ENCODE measurements at regions not wholly inside any gene's neighbourhood (a gene's known extent, or its start where the extent isn't known, plus 50 kb on each side); places are given as distances from the start of the nearest gene placed in this dataset.

DNA sequence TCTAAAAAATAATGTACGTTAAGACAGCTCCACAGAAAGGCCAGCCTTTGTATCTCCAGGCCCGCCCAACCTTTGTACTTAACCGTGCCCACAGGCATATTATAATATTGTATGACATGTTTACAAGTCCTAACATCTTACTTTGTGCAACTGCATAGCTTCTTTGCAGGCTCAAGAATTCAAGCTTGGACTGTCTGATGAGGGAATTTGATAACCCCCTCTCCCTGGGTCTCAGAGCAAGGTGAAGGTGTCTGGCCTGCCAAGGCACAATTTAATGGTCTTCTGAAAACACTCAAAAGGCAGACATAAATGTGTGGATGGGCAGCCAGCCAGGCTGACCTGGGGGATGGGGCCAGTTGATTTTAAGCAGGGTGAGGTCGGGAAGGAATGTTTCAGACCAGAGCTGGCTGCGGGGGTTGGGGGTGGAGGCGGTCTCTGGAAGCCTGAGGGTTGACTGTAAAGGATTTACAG lies 732.7 kb upstream of the FANCL start:
- Histone ChIP-seq H3K36me3 (no peaks in the 10 kb centered on the region), H3K27ac (no peak overlapping the region), H3K4me3 (no peak overlapping the region), H3K4me1 (no peaks in the 10 kb centered on the region), H3K27me3 (ENCODE audit: low read depth) (no peaks in the 10 kb centered on the region), H3K9me3 (no peaks in the 10 kb centered on the region)
- ATAC-seq (no peak), DNase-seq (no peak)
- intact Hi-C loops (cut with DNase I), result no loop called here
- TF ChIP-seq, protein P1, sequence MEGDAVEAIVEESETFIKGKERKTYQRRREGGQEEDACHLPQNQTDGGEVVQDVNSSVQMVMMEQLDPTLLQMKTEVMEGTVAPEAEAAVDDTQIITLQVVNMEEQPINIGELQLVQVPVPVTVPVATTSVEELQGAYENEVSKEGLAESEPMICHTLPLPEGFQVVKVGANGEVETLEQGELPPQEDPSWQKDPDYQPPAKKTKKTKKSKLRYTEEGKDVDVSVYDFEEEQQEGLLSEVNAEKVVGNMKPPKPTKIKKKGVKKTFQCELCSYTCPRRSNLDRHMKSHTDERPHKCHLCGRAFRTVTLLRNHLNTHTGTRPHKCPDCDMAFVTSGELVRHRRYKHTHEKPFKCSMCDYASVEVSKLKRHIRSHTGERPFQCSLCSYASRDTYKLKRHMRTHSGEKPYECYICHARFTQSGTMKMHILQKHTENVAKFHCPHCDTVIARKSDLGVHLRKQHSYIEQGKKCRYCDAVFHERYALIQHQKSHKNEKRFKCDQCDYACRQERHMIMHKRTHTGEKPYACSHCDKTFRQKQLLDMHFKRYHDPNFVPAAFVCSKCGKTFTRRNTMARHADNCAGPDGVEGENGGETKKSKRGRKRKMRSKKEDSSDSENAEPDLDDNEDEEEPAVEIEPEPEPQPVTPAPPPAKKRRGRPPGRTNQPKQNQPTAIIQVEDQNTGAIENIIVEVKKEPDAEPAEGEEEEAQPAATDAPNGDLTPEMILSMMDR (IDR thresholded peaks at IDR 0.05), result no peak

DNA sequence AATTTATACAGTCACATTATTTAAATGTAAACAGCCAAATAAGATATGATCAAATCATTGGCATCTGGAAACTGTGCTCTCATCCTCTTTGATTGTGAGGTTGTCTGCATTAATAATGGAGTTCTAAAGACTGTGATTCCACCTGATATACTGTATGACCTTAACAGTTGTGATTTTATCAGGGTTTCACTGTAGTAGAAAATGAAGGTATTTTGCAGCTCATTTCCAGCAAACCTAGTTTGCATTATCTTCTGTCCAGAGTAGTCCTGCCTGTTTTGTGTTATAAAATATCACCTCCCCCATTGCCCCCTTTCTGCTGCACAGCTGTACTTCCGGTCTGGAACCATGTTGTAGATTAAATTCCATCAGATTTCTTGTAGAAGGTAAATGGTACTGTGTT lies 731.6 kb upstream of the FANCL start:
- H3K4me3 ChIP-seq, result no peak overlapping the region
- DNase-seq, result no peak
- H3K27me3 ChIP-seq (ENCODE audit: low read depth), result no peaks in the 10 kb centered on the region
- TF ChIP-seq, protein P1 (IDR thresholded peaks at IDR 0.05), result no peak
- ATAC-seq, result no peak
- no peaks in the 10 kb centered on the region for H3K36me3 ChIP-seq
- intact Hi-C loops (cut with DNase I), result no loop called here
- H3K9me3 ChIP-seq, result no peaks in the 10 kb centered on the region
- no peak overlapping the region for H3K27ac ChIP-seq
- H3K4me1 ChIP-seq, result no peaks in the 10 kb centered on the region

DNA sequence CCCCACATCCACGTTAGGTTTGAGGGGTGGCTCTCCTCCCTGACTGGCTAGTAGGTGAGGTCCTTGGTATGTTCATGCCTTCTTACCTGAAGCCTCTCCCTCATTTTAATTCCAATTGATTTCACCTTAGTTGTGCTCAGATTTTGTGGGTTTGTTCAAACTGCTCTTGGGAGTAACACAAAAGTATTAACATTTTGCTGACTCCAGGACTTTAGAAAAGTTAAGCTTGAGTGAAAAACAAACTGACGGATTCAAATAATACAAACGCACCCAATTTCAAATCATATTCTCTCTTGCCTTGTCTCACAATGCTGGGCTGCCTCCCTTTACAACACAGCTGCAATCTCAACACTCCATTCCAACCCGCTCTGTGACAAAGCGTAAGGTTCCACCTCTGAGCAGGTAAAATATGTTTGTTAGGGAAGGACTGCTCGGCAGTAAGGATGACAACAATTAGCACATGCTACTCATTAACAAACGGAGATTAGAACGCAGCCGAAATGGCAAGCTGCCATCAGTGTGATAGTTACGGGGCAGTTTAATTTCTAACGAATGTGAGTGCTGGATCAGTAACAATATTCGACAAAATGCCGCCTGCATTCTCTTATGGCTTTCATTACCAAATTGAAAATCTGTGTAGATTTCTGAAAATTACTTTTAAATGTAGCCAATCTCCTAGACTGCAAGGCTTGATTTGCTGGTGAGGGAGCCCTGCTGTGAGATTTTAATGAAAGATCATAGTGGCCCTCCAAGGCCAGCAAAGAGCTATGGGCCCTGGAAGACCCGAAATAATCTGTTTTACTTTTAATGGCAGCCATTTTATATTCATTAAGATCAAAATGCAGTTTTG lies 730.6 kb upstream of the FANCL start:
- TF ChIP-seq, protein P1 (IDR thresholded peaks at IDR 0.05), result no peak
- H3K27ac ChIP-seq, result no peak overlapping the region
- H3K4me1 ChIP-seq, result no peaks in the 10 kb centered on the region
- DNase-seq (no peak), ATAC-seq (no peak)
- intact Hi-C loops (cut with DNase I), result no loop called here
- H3K9me3 ChIP-seq, result no peaks in the 10 kb centered on the region
- no peaks in the 10 kb centered on the region for H3K27me3 ChIP-seq (ENCODE audit: low read depth)
- no peaks in the 10 kb centered on the region for H3K36me3 ChIP-seq
- no peak overlapping the region for H3K4me3 ChIP-seq

DNA sequence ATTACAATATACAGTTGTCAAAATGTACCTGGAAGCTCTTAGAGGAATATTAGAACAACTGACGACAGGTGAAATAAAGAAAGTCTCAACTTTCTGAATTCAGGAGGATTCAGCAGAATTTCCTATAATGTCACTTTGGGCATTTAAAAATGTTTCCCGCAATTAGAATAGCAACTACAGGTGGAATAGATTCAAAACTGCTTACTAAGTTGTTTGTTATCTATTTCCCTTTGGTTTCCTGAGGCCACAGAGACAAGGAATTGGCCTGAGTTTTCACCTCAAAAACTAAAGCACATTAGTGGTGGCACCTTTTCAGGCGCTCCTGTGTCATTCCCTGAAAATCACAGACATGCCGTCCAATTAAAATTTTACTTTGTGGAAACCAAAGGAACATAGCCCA lies 729.2 kb upstream of the FANCL start:
- no peak for ATAC-seq
- no peaks in the 10 kb centered on the region for H3K9me3 ChIP-seq
- TF ChIP-seq, protein P1 (IDR thresholded peaks at IDR 0.05), result no peak
- no peaks in the 10 kb centered on the region for H3K27me3 ChIP-seq (ENCODE audit: low read depth)
- no peak overlapping the region for H3K27ac ChIP-seq
- H3K36me3 ChIP-seq, result no peaks in the 10 kb centered on the region
- H3K4me3 ChIP-seq, result no peak overlapping the region
- DNase-seq, result no peak
- H3K4me1 ChIP-seq, result no peaks in the 10 kb centered on the region
- intact Hi-C loops (cut with DNase I), result no loop called here

DNA sequence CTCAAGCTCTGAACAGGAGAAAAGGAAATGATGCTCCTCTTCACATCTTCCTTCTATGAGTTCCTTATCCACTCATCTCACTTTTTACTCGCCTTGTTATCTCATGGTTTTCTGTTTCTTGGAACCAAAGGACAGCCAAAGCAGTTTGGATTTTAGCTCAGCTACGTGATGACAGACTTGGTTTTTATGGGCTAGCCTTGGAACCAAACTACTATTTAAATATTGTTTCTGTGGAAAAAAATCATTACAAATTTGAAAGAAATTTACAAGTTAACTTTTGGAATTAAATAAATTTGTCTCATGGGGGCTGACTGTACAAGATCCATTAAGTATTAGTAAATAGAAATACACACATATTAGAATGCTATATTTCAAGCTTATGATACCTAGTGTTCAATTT lies 727.8 kb upstream of the FANCL start:
- H3K4me3 ChIP-seq, result no peak overlapping the region
- H3K27me3 ChIP-seq (ENCODE audit: low read depth), result no peaks in the 10 kb centered on the region
- ATAC-seq, result no peak
- no peak for DNase-seq
- intact Hi-C loops (cut with DNase I), result no loop called here
- no peak overlapping the region for H3K27ac ChIP-seq
- TF ChIP-seq, protein P1 (IDR thresholded peaks at IDR 0.05), result no peak
- no peaks in the 10 kb centered on the region for H3K9me3 ChIP-seq
- no peaks in the 10 kb centered on the region for H3K36me3 ChIP-seq
- no peaks in the 10 kb centered on the region for H3K4me1 ChIP-seq
